Natural killer cell treated with Interleukin-12 subunit alpha and Interleukin-12 subunit beta and Interleukin-15 and Interleukin-18, amount 100 ng/mL, for 72 hours (primary cell): ENCODE measurements at regions not wholly inside any gene's neighbourhood (a gene's known extent, or its start where the extent isn't known, plus 50 kb on each side); places are given as distances from the start of the nearest gene placed in this dataset.
A peak's percentile ranks its signal among the peaks of the same experiment; 100 is the strongest.

Experiments
- ATAC-seq, 2 donors: fragments of 150-1000 bp; cut with Tn5 transposase in 1 of 2; sonication (Bioruptor Pico), chemical (Tn5 transposase) in 1 of 2; 2 replicates each; pipeline ENCODE4 v1.10.0; 2021
- DNase-seq: peaks from one replicate; pipeline ENCODE4 v3.0.0; 2022; ENCODE audit warnings: low spot score
- H3K27ac Mint-ChIP-seq, 2 donors: 1 replicate in 1 of 2; 2 replicates in 1 of 2; pipeline ENCODE4 v1.8.0; 2022; ENCODE audit warnings: mixed read lengths in 2 of 2, mild to moderate bottlenecking in 1 of 2, moderate library complexity in 1 of 2
- H3K27me3 Mint-ChIP-seq, 2 donors: 1 replicate in 1 of 2; 2 replicates in 1 of 2; pipeline ENCODE4 v1.8.0; 2022; ENCODE audit warnings: mixed read lengths in 2 of 2
- H3K36me3 Mint-ChIP-seq: one replicate; pipeline ENCODE4 v1.8.0; 2022; ENCODE audit warnings: mixed read lengths
- H3K4me1 Mint-ChIP-seq, 2 donors: 1 replicate in 1 of 2; 2 replicates in 1 of 2; pipeline ENCODE4 v1.8.0; 2022; ENCODE audit warnings: low read depth in 2 of 2, mixed read lengths in 2 of 2, mild to moderate bottlenecking in 1 of 2
- H3K4me3 Mint-ChIP-seq: one replicate; pipeline ENCODE4 v1.8.0; 2022; ENCODE audit warnings: mixed read lengths
- H3K9me3 Mint-ChIP-seq: 2 replicates; pipeline ENCODE4 v1.8.0; 2022; ENCODE audit warnings: mixed read lengths

- Mint-ChIP-seq H3K27ac (no peak overlapping the region), H3K4me3 (no peak overlapping the region), H3K27me3 (peaks cover 0 to 5% of the 10 kb centered on the region in 2 donors), H3K9me3 (no peaks in the 10 kb centered on the region), H3K4me1 (peaks cover 0 to 6% of the 10 kb centered on the region in 2 donors), H3K36me3 (no peaks in the 10 kb centered on the region)
- DNase-seq, result no peak
- ATAC-seq, result no peak
These were observed 204.7 kb upstream of the ARG1 start for GRCh38 chr6:131368198-131368911.

- H3K4me3 Mint-ChIP-seq, result no peak overlapping the region
- H3K36me3 Mint-ChIP-seq, result no peaks in the 10 kb centered on the region
- no peak for DNase-seq
- no peak overlapping the region for H3K27ac Mint-ChIP-seq
- H3K4me1 Mint-ChIP-seq, result no peaks in the 10 kb centered on the region
- ATAC-seq, result no peak
- H3K27me3 Mint-ChIP-seq, result no peaks in the 10 kb centered on the region
- no peaks in the 10 kb centered on the region for H3K9me3 Mint-ChIP-seq
These were observed 200.5 kb upstream of the ARG1 start for GRCh38 chr6:131372535-131372934.

- Mint-ChIP-seq H3K27me3 (no peaks in the 10 kb centered on the region), H3K4me1 (no peaks in the 10 kb centered on the region), H3K27ac (no peak overlapping the region), H3K9me3 (no peaks in the 10 kb centered on the region), H3K4me3 (no peak overlapping the region), H3K36me3 (no peaks in the 10 kb centered on the region)
- DNase-seq (no peak), ATAC-seq (peak in 1 of 2 donors; percentile 56)
These were observed 195.8 kb upstream of the ARG1 start for GRCh38 chr6:131377112-131377705.

- Mint-ChIP-seq H3K9me3 (no peaks in the 10 kb centered on the region), H3K4me1 (peaks cover 0 to 3% of the 10 kb centered on the region in 2 donors), H3K4me3 (no peak overlapping the region), H3K27ac (no peak overlapping the region), H3K27me3 (peaks cover 0 to 3% of the 10 kb centered on the region in 2 donors), H3K36me3 (no peaks in the 10 kb centered on the region)
- no peak for ATAC-seq
- DNase-seq, result no peak
These were observed 194.2 kb upstream of the ARG1 start for GRCh38 chr6:131378874-131379273.

GRCh38 chr6:131379948-131380347 lies 193.1 kb upstream of the ARG1 start:
- ATAC-seq (no peak), DNase-seq (no peak)
- Mint-ChIP-seq H3K27ac (no peak overlapping the region), H3K4me1 (peaks cover 0 to 3% of the 10 kb centered on the region in 2 donors), H3K36me3 (no peaks in the 10 kb centered on the region), H3K27me3 (peaks cover 0 to 3% of the 10 kb centered on the region in 2 donors), H3K4me3 (no peak overlapping the region), H3K9me3 (no peaks in the 10 kb centered on the region)

GRCh38 chr6:131381052-131381708 lies 191.8 kb upstream of the ARG1 start:
- Mint-ChIP-seq H3K4me1 (peaks cover 0 to 3% of the 10 kb centered on the region in 2 donors), H3K27ac (no peak overlapping the region), H3K27me3 (peaks cover 0 to 3% of the 10 kb centered on the region in 2 donors), H3K36me3 (no peaks in the 10 kb centered on the region), H3K9me3 (no peaks in the 10 kb centered on the region), H3K4me3 (no peak overlapping the region)
- no peak for DNase-seq
- no peak for ATAC-seq

GRCh38 chr6:131381709-131382093 lies 191.3 kb upstream of the ARG1 start:
- Mint-ChIP-seq H3K36me3 (no peaks in the 10 kb centered on the region), H3K27me3 (peaks cover 0 to 3% of the 10 kb centered on the region in 2 donors), H3K9me3 (no peaks in the 10 kb centered on the region), H3K27ac (no peak overlapping the region), H3K4me1 (peaks cover 0 to 3% of the 10 kb centered on the region in 2 donors), H3K4me3 (no peak overlapping the region)
- ATAC-seq (no peak), DNase-seq (no peak)

GRCh38 chr6:131382631-131383030 lies 190.4 kb upstream of the ARG1 start:
- H3K9me3 Mint-ChIP-seq, result no peaks in the 10 kb centered on the region
- no peak overlapping the region for H3K4me3 Mint-ChIP-seq
- peaks cover 0 to 3% of the 10 kb centered on the region in 2 donors for H3K4me1 Mint-ChIP-seq
- no peak overlapping the region for H3K27ac Mint-ChIP-seq
- no peak for ATAC-seq
- no peaks in the 10 kb centered on the region for H3K36me3 Mint-ChIP-seq
- peaks cover 0 to 3% of the 10 kb centered on the region in 2 donors for H3K27me3 Mint-ChIP-seq
- no peak for DNase-seq

GRCh38 chr6:131383421-131384411 lies 189.3 kb upstream of the ARG1 start:
- DNase-seq (no peak), ATAC-seq (no peak)
- H3K4me1 Mint-ChIP-seq, result peaks cover 0 to 3% of the 10 kb centered on the region in 2 donors
- H3K4me3 Mint-ChIP-seq, result no peak overlapping the region
- no peak overlapping the region for H3K27ac Mint-ChIP-seq
- H3K9me3 Mint-ChIP-seq, result no peaks in the 10 kb centered on the region
- H3K27me3 Mint-ChIP-seq, result peaks cover 3% of the 10 kb centered on the region in 2 donors
- no peaks in the 10 kb centered on the region for H3K36me3 Mint-ChIP-seq

- Mint-ChIP-seq H3K4me1 (peaks cover 0 to 3% of the 10 kb centered on the region in 2 donors), H3K27me3 (peaks cover 11 to 30% of the 10 kb centered on the region in 2 donors), H3K27ac (no peak overlapping the region), H3K4me3 (no peak overlapping the region), H3K36me3 (no peaks in the 10 kb centered on the region), H3K9me3 (no peaks in the 10 kb centered on the region)
- ATAC-seq, result no peak
- no peak for DNase-seq
These were observed 185.2 kb upstream of the ARG1 start for GRCh38 chr6:131387562-131388447.

GRCh38 chr6:131390322-131390721 lies 182.7 kb upstream of the ARG1 start:
- Mint-ChIP-seq H3K4me3 (no peak overlapping the region), H3K9me3 (no peaks in the 10 kb centered on the region), H3K36me3 (no peaks in the 10 kb centered on the region), H3K27ac (no peak overlapping the region), H3K27me3 (peaks cover 9 to 33% of the 10 kb centered on the region in 2 donors), H3K4me1 (no peaks in the 10 kb centered on the region)
- no peak for ATAC-seq
- DNase-seq, result no peak

- ATAC-seq (no peak), DNase-seq (no peak)
- Mint-ChIP-seq H3K27ac (no peak overlapping the region), H3K4me1 (no peaks in the 10 kb centered on the region), H3K36me3 (no peaks in the 10 kb centered on the region), H3K27me3 (peaks cover 10 to 38% of the 10 kb centered on the region in 2 donors), H3K9me3 (no peaks in the 10 kb centered on the region), H3K4me3 (no peak overlapping the region)
These were observed 181.9 kb upstream of the ARG1 start for GRCh38 chr6:131391116-131391515.

GRCh38 chr6:131393433-131393832 lies 179.6 kb upstream of the ARG1 start:
- Mint-ChIP-seq H3K9me3 (no peaks in the 10 kb centered on the region), H3K4me1 (no peaks in the 10 kb centered on the region), H3K27ac (no peak overlapping the region), H3K36me3 (no peaks in the 10 kb centered on the region), H3K27me3 (peaks cover 10 to 37% of the 10 kb centered on the region in 2 donors), H3K4me3 (no peak overlapping the region)
- DNase-seq (no peak), ATAC-seq (no peak)
